HepG2 (cell line): ENCODE measurements at regions not wholly inside any gene's neighbourhood (a gene's known extent, or its start where the extent isn't known, plus 50 kb on each side); places are given as distances from the start of the nearest gene placed in this dataset.

Experiments used
- ATAC-seq: fragments of 200-7000 bp; cut with Tn5 transposase; 3 replicates; pipeline ENCODE4 v1.9.1; 2020; ENCODE audit warnings: mild to moderate bottlenecking, moderate library complexity
- BruUV-seq: library from RNA; stranded (reverse); fragments of 400-500 nt; replicated peaks from 2 replicates; lab custom pipeline; 2021; lab: Mats Ljungman, UMichigan
- CTCF ChIA-PET: fragments of 300-600 bp; formaldehyde crosslinking; extraction: SDS; loops from one replicate; lab custom pipeline; 2021; ENCODE audit warnings: low total read pairs, inconsistent platforms, low intra/inter-chr PET ratio; lab: Yijun Ruan, JAX
- POLR2A ChIA-PET: fragments of 350-600 bp; sonication (Branson Sonifier 250); formaldehyde crosslinking; loops from one replicate; lab custom pipeline; 2020; ENCODE audit warnings: antibody characterized with exemption, inconsistent platforms; lab: Yijun Ruan, JAX
- DNase-seq: peaks from one replicate; pipeline ENCODE4 v3.0.0-alpha.2; 2015; ENCODE audit warnings: low spot score
- FAIRE-seq: peaks from 3 replicates; lab custom pipeline; 2011; peaks lifted over from hg19 to GRCh38; lab: Jason Lieb, UNC
- H2AFZ ChIP-seq: one replicate; pipeline ENCODE4 v1.6.1; 2011; ENCODE audit warnings: low read length, inconsistent platforms
- H3K27ac ChIP-seq: fragments of 300-600 bp; 3 replicates; pipeline ENCODE4 v1.8.0; 2011; ENCODE audit warnings: mixed run types, mild to moderate bottlenecking, mixed read lengths, low read length, inconsistent platforms; ENCODE audit not compliant: insufficient read depth; ENCODE audit errors: extremely low read length
- H3K27me3 ChIP-seq, 2 experiments: fragments of 200-600 bp in 1 of 2; 2 replicates in 1 of 2; 3 replicates in 1 of 2; pipeline versions ENCODE4 v1.6.0 to v1.8.0; 2011; ENCODE audit warnings: low read length in 2 of 2, mild to moderate bottlenecking in 2 of 2, moderate library complexity in 2 of 2, inconsistent platforms in 1 of 2; ENCODE audit not compliant: insufficient read depth in 2 of 2, control insufficient read depth in 1 of 2
- H3K36me3 ChIP-seq, 2 experiments: fragments of 200-600 bp in 1 of 2; replicated peaks in 1 of 2; 2 replicates in 1 of 2; 3 replicates in 1 of 2; pipeline versions ENCODE4 v1.5.1 to v1.8.0; 2011; ENCODE audit warnings: low read length in 2 of 2, inconsistent platforms in 1 of 2; ENCODE audit not compliant: insufficient read depth in 2 of 2, control insufficient read depth in 1 of 2
- H3K4me1 ChIP-seq: 2 replicates; pipeline ENCODE4 v1.5.1; 2012; ENCODE audit warnings: low read length, inconsistent platforms; ENCODE audit not compliant: insufficient read depth
- H3K4me2 ChIP-seq: 2 replicates; pipeline ENCODE4 v1.6.0; 2011; ENCODE audit warnings: low read depth, low read length, inconsistent platforms
- H3K4me3 ChIP-seq, 3 experiments: fragments of 200-600 bp in 1 of 3; sonication (generic), shearing (Covaris generic) in 1 of 3; replicated peaks in 1 of 3; 2 replicates each; pipeline ENCODE4 v1.5.1; 2011 to 2016; ENCODE audit warnings: low read length in 3 of 3, inconsistent platforms in 2 of 3, low read depth in 2 of 3, mild to moderate bottlenecking in 2 of 3, control low read depth in 1 of 3, mixed read lengths in 1 of 3; ENCODE audit not compliant: insufficient read depth in 1 of 3
- H3K79me2 ChIP-seq: one replicate; pipeline ENCODE4 v1.6.1; 2011; ENCODE audit warnings: low read length, inconsistent platforms; ENCODE audit not compliant: insufficient read depth
- H3K9ac ChIP-seq: 2 replicates; pipeline ENCODE4 v1.6.0; 2011; ENCODE audit warnings: mild to moderate bottlenecking, low read depth, low read length, inconsistent platforms; ENCODE audit not compliant: insufficient read depth
- H3K9me3 ChIP-seq: 2 replicates; pipeline ENCODE4 v1.5.1; 2012; ENCODE audit warnings: mild to moderate bottlenecking, low read length
- H4K20me1 ChIP-seq: 2 replicates; pipeline ENCODE4 v1.6.0; 2011; ENCODE audit warnings: inconsistent platforms, mild to moderate bottlenecking, low read length, moderate library complexity; ENCODE audit not compliant: insufficient read depth
- ATF7-NPFF ChIP-seq: sonication (generic); formaldehyde crosslinking; IDR thresholded peaks from 2 replicates; pipeline ENCODE4 v1.8.1; 2023; ENCODE audit warnings: mild to moderate bottlenecking, low read depth, missing genetic modification reagents, moderate library complexity
- ATM ChIP-seq: fragments of 450-650 bp; IDR thresholded peaks from 2 replicates; pipeline ENCODE4 v1.7.1; 2017; ENCODE audit warnings: mild to moderate bottlenecking, borderline replicate concordance
- KDM4B ChIP-seq: sonication (generic); formaldehyde crosslinking; IDR thresholded peaks from 2 replicates; pipeline ENCODE4 v1.4.0; 2020; ENCODE audit warnings: missing genetic modification reagents
- SP2 ChIP-seq: sonication (generic); formaldehyde crosslinking; IDR thresholded peaks from 2 replicates; pipeline ENCODE4 v1.5.1; 2020; ENCODE audit warnings: mild to moderate bottlenecking, missing genetic modification reagents
- SRSF1 ChIP-seq: fragments of 200-400 bp; formaldehyde crosslinking; optimal IDR thresholded peaks from 2 replicates; pipeline ENCODE3; 2017; ENCODE audit warnings: mild to moderate bottlenecking, low read depth, low read length, moderate library complexity
- TEAD2 ChIP-seq: sonication (generic); formaldehyde crosslinking; IDR thresholded peaks from 2 replicates; pipeline ENCODE4 v1.9.0; 2021; ENCODE audit warnings: missing genetic modification reagents
- ZNF205 ChIP-seq: IDR thresholded peaks from 2 replicates; pipeline ENCODE4 v1.6.1; 2018; ENCODE audit warnings: missing biosample characterization, missing genetic modification reagents
- ZNF768 ChIP-seq: sonication (generic); formaldehyde crosslinking; IDR thresholded peaks from 2 replicates; pipeline ENCODE4 v1.4.0; 2020; ENCODE audit warnings: missing genetic modification reagents
- WGBS: methylation state at CpG from one replicate; pipeline ENCODE4 v1.1.6; 2017; ENCODE audit warnings: low lambda C conversion rate; 5-methylcytosine and 5-hydroxymethylcytosine counted together
- in situ Hi-C: cut with HindIII; loops from 2 replicates; pipeline ENCODE4 v1.10.0; 2017; ENCODE audit warnings: low pct_unique_long_range_greater_than_20kb; ENCODE audit not compliant: extremely low pct_ligation_motif_present
- intact Hi-C: fragments of 100-400 bp; cut with micrococcal nuclease; formaldehyde crosslinking; loops from one replicate; pipeline ENCODE4 v1.10.0; 2022; ENCODE audit not compliant: unreplicated experiment
- TF ChIP-seq, protein P1 (sequence below), 2 experiments: IDR thresholded peaks; 2 replicates each; pipeline ENCODE4 v1.6.1; 2011 to 2012; ENCODE audit warnings: low read length in 2 of 2, borderline replicate concordance in 1 of 2, low read depth in 1 of 2, mild to moderate bottlenecking in 1 of 2, moderate library complexity in 1 of 2
- TF ChIP-seq, protein P2 (sequence below): sonication (generic); formaldehyde crosslinking; conservative IDR thresholded peaks from 2 replicates; pipeline ENCODE4 v1.8.0; 2022; ENCODE audit warnings: mild to moderate bottlenecking, moderate library complexity, missing genetic modification reagents
- TF ChIP-seq, protein P3 (sequence below): sonication (generic); formaldehyde crosslinking; IDR thresholded peaks from 2 replicates; pipeline ENCODE4 v1.4.0; 2020; ENCODE audit warnings: missing genetic modification reagents, borderline replicate concordance
- TF ChIP-seq, protein P4 (sequence below): sonication (generic); formaldehyde crosslinking; IDR thresholded peaks from 2 replicates; pipeline ENCODE4 v1.8.0; 2022; ENCODE audit warnings: low read depth, missing genetic modification reagents

DNA sequence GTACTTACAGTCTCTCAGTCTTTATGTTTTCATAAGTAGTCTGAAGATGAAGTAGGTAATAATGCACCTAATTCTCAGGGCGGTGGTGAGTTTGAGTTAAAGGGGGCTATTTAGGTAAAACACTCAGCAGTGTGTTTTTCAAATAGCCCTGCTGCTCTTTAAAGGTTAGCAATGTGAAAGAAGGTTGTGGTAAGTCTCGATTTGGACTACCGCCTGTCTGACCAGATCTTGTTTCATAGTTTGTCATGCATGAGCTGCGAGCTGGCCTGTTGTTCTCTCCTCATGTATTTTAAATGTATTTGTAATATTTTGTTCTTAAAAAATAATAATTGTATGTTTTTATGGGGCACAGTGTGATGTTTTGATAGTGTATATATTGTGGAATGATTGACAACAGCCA is 340.2 kb downstream of the DHX35 start:
- intact Hi-C loops (no loop called here), in situ Hi-C loops (no loop called here)
- no peaks in the 10 kb centered on the region for H3K36me3 ChIP-seq
- H3K9ac ChIP-seq: no peak overlapping the region
- WGBS: 16% methylated on average over 4 of the region's 4 CpGs
- POLR2A ChIA-PET: no interaction called here
- TF ChIP-seq KDM4B: no peak
- no peak for TF ChIP-seq SRSF1
- TF ChIP-seq ZNF205: no peak
- TF ChIP-seq, protein P1, sequence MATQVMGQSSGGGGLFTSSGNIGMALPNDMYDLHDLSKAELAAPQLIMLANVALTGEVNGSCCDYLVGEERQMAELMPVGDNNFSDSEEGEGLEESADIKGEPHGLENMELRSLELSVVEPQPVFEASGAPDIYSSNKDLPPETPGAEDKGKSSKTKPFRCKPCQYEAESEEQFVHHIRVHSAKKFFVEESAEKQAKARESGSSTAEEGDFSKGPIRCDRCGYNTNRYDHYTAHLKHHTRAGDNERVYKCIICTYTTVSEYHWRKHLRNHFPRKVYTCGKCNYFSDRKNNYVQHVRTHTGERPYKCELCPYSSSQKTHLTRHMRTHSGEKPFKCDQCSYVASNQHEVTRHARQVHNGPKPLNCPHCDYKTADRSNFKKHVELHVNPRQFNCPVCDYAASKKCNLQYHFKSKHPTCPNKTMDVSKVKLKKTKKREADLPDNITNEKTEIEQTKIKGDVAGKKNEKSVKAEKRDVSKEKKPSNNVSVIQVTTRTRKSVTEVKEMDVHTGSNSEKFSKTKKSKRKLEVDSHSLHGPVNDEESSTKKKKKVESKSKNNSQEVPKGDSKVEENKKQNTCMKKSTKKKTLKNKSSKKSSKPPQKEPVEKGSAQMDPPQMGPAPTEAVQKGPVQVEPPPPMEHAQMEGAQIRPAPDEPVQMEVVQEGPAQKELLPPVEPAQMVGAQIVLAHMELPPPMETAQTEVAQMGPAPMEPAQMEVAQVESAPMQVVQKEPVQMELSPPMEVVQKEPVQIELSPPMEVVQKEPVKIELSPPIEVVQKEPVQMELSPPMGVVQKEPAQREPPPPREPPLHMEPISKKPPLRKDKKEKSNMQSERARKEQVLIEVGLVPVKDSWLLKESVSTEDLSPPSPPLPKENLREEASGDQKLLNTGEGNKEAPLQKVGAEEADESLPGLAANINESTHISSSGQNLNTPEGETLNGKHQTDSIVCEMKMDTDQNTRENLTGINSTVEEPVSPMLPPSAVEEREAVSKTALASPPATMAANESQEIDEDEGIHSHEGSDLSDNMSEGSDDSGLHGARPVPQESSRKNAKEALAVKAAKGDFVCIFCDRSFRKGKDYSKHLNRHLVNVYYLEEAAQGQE (IDR thresholded peaks at IDR 0.05; ENCODE audit: borderline replicate concordance in 1 of 2, low read depth in 1 of 2, low read length in 2 of 2): no peak
- TF ChIP-seq ATF7-NPFF (CRISPR knock-in tag): no peak
- no peak for TF ChIP-seq ATM
- TF ChIP-seq, protein P2, sequence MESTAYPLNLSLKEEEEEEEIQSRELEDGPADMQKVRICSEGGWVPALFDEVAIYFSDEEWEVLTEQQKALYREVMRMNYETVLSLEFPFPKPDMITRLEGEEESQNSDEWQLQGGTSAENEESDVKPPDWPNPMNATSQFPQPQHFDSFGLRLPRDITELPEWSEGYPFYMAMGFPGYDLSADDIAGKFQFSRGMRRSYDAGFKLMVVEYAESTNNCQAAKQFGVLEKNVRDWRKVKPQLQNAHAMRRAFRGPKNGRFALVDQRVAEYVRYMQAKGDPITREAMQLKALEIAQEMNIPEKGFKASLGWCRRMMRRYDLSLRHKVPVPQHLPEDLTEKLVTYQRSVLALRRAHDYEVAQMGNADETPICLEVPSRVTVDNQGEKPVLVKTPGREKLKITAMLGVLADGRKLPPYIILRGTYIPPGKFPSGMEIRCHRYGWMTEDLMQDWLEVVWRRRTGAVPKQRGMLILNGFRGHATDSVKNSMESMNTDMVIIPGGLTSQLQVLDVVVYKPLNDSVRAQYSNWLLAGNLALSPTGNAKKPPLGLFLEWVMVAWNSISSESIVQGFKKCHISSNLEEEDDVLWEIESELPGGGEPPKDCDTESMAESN: no peak
- TF ChIP-seq, protein P3, sequence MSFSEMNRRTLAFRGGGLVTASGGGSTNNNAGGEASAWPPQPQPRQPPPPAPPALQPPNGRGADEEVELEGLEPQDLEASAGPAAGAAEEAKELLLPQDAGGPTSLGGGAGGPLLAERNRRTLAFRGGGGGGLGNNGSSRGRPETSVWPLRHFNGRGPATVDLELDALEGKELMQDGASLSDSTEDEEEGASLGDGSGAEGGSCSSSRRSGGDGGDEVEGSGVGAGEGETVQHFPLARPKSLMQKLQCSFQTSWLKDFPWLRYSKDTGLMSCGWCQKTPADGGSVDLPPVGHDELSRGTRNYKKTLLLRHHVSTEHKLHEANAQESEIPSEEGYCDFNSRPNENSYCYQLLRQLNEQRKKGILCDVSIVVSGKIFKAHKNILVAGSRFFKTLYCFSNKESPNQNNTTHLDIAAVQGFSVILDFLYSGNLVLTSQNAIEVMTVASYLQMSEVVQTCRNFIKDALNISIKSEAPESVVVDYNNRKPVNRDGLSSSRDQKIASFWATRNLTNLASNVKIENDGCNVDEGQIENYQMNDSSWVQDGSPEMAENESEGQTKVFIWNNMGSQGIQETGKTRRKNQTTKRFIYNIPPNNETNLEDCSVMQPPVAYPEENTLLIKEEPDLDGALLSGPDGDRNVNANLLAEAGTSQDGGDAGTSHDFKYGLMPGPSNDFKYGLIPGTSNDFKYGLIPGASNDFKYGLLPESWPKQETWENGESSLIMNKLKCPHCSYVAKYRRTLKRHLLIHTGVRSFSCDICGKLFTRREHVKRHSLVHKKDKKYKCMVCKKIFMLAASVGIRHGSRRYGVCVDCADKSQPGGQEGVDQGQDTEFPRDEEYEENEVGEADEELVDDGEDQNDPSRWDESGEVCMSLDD (CRISPR knock-in tag): no peak
- TF ChIP-seq TEAD2: no peak
- no peak for TF ChIP-seq ZNF768 (CRISPR knock-in tag)
- TF ChIP-seq, protein P4, sequence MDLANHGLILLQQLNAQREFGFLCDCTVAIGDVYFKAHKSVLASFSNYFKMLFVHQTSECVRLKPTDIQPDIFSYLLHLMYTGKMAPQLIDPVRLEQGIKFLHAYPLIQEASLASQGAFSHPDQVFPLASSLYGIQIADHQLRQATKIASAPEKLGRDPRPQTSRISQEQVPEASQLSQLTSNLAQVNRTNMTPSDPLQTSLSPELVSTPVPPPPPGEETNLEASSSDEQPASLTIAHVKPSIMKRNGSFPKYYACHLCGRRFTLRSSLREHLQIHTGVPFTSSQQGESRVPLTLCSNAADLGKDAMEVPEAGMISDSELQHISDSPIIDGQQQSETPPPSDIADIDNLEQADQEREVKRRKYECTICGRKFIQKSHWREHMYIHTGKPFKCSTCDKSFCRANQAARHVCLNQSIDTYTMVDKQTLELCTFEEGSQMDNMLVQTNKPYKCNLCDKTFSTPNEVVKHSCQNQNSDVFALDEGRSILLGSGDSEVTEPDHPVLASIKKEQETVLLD (CRISPR knock-in tag): no peak
- TF ChIP-seq SP2 (CRISPR knock-in tag): no peak
- TF ChIP-seq, all 625 proteins: peak for 0
- Histone ChIP-seq H3K4me1 (no peaks in the 10 kb centered on the region), H3K4me3 (no peak overlapping the region), H3K27me3 (no peaks in the 10 kb centered on the region; a peak in 1 of 5 replicates), H3K4me2 (no peak overlapping the region), H4K20me1 (no peaks in the 10 kb centered on the region), H3K9me3 (no peaks in the 10 kb centered on the region), H3K79me2 (no peaks in the 10 kb centered on the region), H2AFZ (no peak overlapping the region), H3K27ac (no peak overlapping the region)
- DNase-seq: no peak
- no peak for FAIRE-seq
- no TSS peak for BruUV-seq
- CTCF ChIA-PET: no interaction called here
- ATAC-seq: no peak
